IMR-90 (cell line): ENCODE measurements at regions not wholly inside any gene's neighbourhood (a gene's known extent, or its start where the extent isn't known, plus 50 kb on each side); places are given as distances from the start of the nearest gene placed in this dataset.

Source experiments
- CEBPB ChIP-seq: IDR thresholded peaks from 2 replicates; pipeline ENCODE4 v1.6.1; 2012; ENCODE audit warnings: low read depth, low read length, improper control_type of control experiment
- CHD1 ChIP-seq: IDR thresholded peaks from 2 replicates; pipeline ENCODE4 v1.6.1; 2012; ENCODE audit warnings: low read depth, low read length, improper control_type of control experiment
- CTCF ChIP-seq: conservative IDR thresholded peaks from 2 replicates; pipeline ENCODE4 v1.5.1; 2012; ENCODE audit warnings: mild to moderate bottlenecking, low read depth, low read length, improper control_type of control experiment
- ELK1 ChIP-seq: fragments of 150-350 bp; IDR thresholded peaks from 2 replicates; pipeline ENCODE4 v1.6.1; 2016; ENCODE audit warnings: low read depth, mild to moderate bottlenecking, low read length, moderate library complexity, borderline replicate concordance
- FOS ChIP-seq: fragments of 150-350 bp; IDR thresholded peaks from 2 replicates; pipeline ENCODE4 v1.6.1; 2016; ENCODE audit warnings: low read depth, low read length
- NFE2L2 ChIP-seq: fragments of 150-350 bp; IDR thresholded peaks from 2 replicates; pipeline ENCODE4 v1.6.1; 2016; ENCODE audit warnings: low read depth, mild to moderate bottlenecking, low read length
- POLR2A ChIP-seq: IDR thresholded peaks from 2 replicates; pipeline ENCODE4 v1.6.1; 2012; ENCODE audit warnings: mild to moderate bottlenecking, low read depth, low read length
- SMC3 ChIP-seq: fragments of 150-350 bp; IDR thresholded peaks from 2 replicates; pipeline ENCODE4 v1.6.1; 2016; ENCODE audit warnings: low read depth, mild to moderate bottlenecking, antibody characterized with exemption, low read length, moderate library complexity

GRCh38 chr9:118990949-118991348 lies 378.3 kb downstream of the BRINP1 start:
- TF ChIP-seq POLR2A (no peak), CTCF (no peak), CEBPB (no peak), SMC3 (no peak), NFE2L2 (no peak), ELK1 (no peak), CHD1 (no peak), FOS (no peak)
